Lung (tissue), 11 donors: ENCODE measurements at regions not wholly inside any gene's neighbourhood (a gene's known extent, or its start where the extent isn't known, plus 50 kb on each side); places are given as distances from the start of the nearest gene placed in this dataset.

Source experiments
- ATAC-seq: fragments of 200-7000 bp; cut with Tn5 transposase; one replicate; pipeline ENCODE4 v1.9.1; 2020; ENCODE audit warnings: moderate number of reproducible peaks; ENCODE audit not compliant: insufficient read depth, low FRiP score
- DNase-seq, 3 donors: peaks; one replicate each; pipeline ENCODE4 v3.0.0-alpha.2; 2013 to 2017
- H3K27ac ChIP-seq, 2 donors: one replicate each; pipeline ENCODE4 v1.5.1; 2013; ENCODE audit warnings: mild to moderate bottlenecking in 2 of 2, moderate library complexity in 2 of 2, control low read depth in 1 of 2, inconsistent platforms in 1 of 2, low read depth in 1 of 2, low read length in 1 of 2
- H3K27me3 ChIP-seq, 3 donors: one replicate each; pipeline ENCODE4 v1.5.1; 2013; ENCODE audit warnings: low read length in 2 of 3; ENCODE audit not compliant: control insufficient read depth in 3 of 3, insufficient read depth in 3 of 3
- H3K36me3 ChIP-seq, 4 donors: one replicate each; pipeline ENCODE4 v1.5.1; 2013; ENCODE audit warnings: low read length in 4 of 4, mild to moderate bottlenecking in 1 of 4, moderate library complexity in 1 of 4; ENCODE audit not compliant: control insufficient read depth in 4 of 4, insufficient read depth in 4 of 4
- H3K4me1 ChIP-seq, 5 donors: one replicate each; pipeline ENCODE4 v1.5.1; 2013; ENCODE audit warnings: low read length in 5 of 5, mild to moderate bottlenecking in 2 of 5, moderate library complexity in 1 of 5; ENCODE audit not compliant: control insufficient read depth in 5 of 5, insufficient read depth in 5 of 5
- H3K4me3 ChIP-seq: one replicate; pipeline ENCODE4 v1.5.1; 2013; ENCODE audit warnings: mild to moderate bottlenecking, control low read depth, moderate library complexity
- H3K9ac ChIP-seq, 2 donors: one replicate each; pipeline ENCODE4 v1.5.1; 2013; ENCODE audit warnings: low read length in 2 of 2, control low read depth in 1 of 2; ENCODE audit not compliant: insufficient read depth in 1 of 2
- H3K9me3 ChIP-seq, 4 donors: one replicate each; pipeline ENCODE4 v1.5.1; 2013; ENCODE audit warnings: low read length in 3 of 4, mild to moderate bottlenecking in 1 of 4, moderate library complexity in 1 of 4; ENCODE audit not compliant: control insufficient read depth in 4 of 4, insufficient read depth in 3 of 4
- CTCF ChIP-seq: IDR thresholded peaks from 2 replicates; pipeline ENCODE4 v1.5.1; 2012; ENCODE audit warnings: mild to moderate bottlenecking; ENCODE audit errors: control extremely low read depth, extremely low read depth
- WGBS, 2 donors: extraction: QIAGEN DNeasy Blood & Tissue Kit; methylation state at CpG; one replicate each; pipeline ENCODE4 v1.1.7; 2013; 5-methylcytosine and 5-hydroxymethylcytosine counted together
- donor health status: control.
- donor health status: control.
- donor health status: Bipolar disorder and iron deficiency.
- donor health status: healthy.
- donor health status: DM: yes; HTN: yes; CAD: no.

GRCh38 chr4:134145369-134145768, 56.2 kb downstream of the PABPC4L start:
- 70 to 83% methylated on average over 2 of the region's 2 CpGs for WGBS, 2 donors
- Histone ChIP-seq H3K4me1 (no peaks in the 10 kb centered on the region), H3K4me3 (no peak overlapping the region), H3K27me3 (no peaks in the 10 kb centered on the region), H3K27ac (no peak overlapping the region), H3K36me3 (no peaks in the 10 kb centered on the region), H3K9ac (no peak overlapping the region), H3K9me3 (no peaks in the 10 kb centered on the region)
- no peak for ATAC-seq
- DNase-seq, result no peak
- no peak for TF ChIP-seq CTCF

DNA sequence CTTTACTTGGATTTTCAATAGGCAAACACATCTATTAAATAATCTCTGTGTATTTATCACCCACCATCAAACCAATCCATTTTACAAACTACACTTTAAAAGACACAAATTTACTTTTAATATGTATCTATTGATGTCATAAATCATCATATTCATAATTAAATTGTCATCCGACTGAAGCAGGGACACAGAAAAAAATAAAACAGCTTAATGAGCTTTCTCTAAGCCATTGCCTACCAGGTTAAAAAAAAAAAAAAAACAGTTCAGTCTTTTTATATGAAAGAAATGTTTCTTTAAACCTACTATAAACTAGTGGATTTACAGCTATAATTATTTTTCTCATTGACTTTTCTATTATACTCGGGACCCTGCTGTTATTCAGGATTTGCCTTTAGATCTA, 57.3 kb downstream of the PABPC4L start:
- WGBS, 2 donors, result 77 to 82% methylated on average over 2 of the region's 2 CpGs
- H3K36me3 ChIP-seq, result no peaks in the 10 kb centered on the region
- no peak for ATAC-seq
- H3K4me3 ChIP-seq, result no peak overlapping the region
- TF ChIP-seq CTCF, result no peak
- H3K4me1 ChIP-seq, result no peaks in the 10 kb centered on the region
- H3K27me3 ChIP-seq, result no peaks in the 10 kb centered on the region
- DNase-seq, result no peak
- no peak overlapping the region for H3K27ac ChIP-seq
- no peak overlapping the region for H3K9ac ChIP-seq
- H3K9me3 ChIP-seq, result no peaks in the 10 kb centered on the region

- whole genome bisulfite sequencing, 2 donors, result 86 to 87% methylated on average over 2 of the region's 2 CpGs
- H3K9ac ChIP-seq, result no peak overlapping the region
- ATAC-seq (no peak), DNase-seq (no peak)
- H3K9me3 ChIP-seq, result no peaks in the 10 kb centered on the region
- no peak overlapping the region for H3K27ac ChIP-seq
- H3K36me3 ChIP-seq, result no peaks in the 10 kb centered on the region
- H3K4me1 ChIP-seq, result no peaks in the 10 kb centered on the region
- H3K4me3 ChIP-seq, result no peak overlapping the region
- H3K27me3 ChIP-seq, result no peaks in the 10 kb centered on the region
- no peak for TF ChIP-seq CTCF
Observed at GRCh38 chr4:134141728-134142127, 59.9 kb downstream of the PABPC4L start.

DNA sequence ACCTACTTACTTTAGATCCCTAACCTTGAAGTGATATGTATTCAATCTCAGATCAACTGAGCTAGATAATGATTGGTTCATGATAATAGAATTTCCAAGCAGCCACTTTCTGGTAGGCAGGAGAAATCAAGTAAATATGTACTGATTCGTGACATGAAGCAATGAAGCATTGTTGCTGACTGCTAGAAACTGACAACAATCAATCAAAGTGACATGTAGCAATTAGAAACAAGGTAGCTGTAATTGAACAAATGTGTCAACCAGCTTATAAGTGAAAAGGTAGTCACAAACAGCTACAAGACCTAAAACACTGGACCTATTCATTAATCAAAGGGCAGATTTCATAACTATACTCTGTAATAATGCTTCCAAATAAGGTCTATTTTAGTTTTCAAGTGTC, 62.4 kb downstream of the PABPC4L start:
- Histone ChIP-seq H3K4me1 (no peaks in the 10 kb centered on the region), H3K27me3 (no peaks in the 10 kb centered on the region), H3K27ac (no peak overlapping the region), H3K4me3 (no peak overlapping the region), H3K36me3 (no peaks in the 10 kb centered on the region), H3K9ac (no peak overlapping the region), H3K9me3 (no peaks in the 10 kb centered on the region)
- TF ChIP-seq CTCF, result no peak
- no peak for ATAC-seq
- 72 to 78% methylated on average over 1 of the region's 1 CpG for WGBS, 2 donors
- no peak for DNase-seq
